HL-60 (cell line): ENCODE measurements at regions not wholly inside any gene's neighbourhood (a gene's known extent, or its start where the extent isn't known, plus 50 kb on each side); places are given as distances from the start of the nearest gene placed in this dataset.

ENCODE experiments used
- DNase-seq, 2 experiments: peaks; one replicate each; pipeline ENCODE4 v3.0.0-alpha.2; 2010 to 2020; ENCODE audit warnings: low read depth in 1 of 2, low spot score in 1 of 2
- H3K27ac ChIP-seq: fragments of 250-450 bp; sonication (Bioruptor Pico); replicated peaks from 2 replicates; pipeline ENCODE4 v1.5.1; 2020; ENCODE audit warnings: mild to moderate bottlenecking, moderate library complexity
- H3K27me3 ChIP-seq: fragments of 250-450 bp; sonication (Bioruptor Pico); 2 replicates; pipeline ENCODE4 v1.5.1; 2021; ENCODE audit warnings: mild to moderate bottlenecking, moderate library complexity; ENCODE audit not compliant: insufficient read depth, poor library complexity, severe bottlenecking
- H3K4me3 ChIP-seq: replicated peaks from 2 replicates; pipeline ENCODE4 v1.5.1; 2011; ENCODE audit warnings: mild to moderate bottlenecking, control low read depth, low read length; ENCODE audit not compliant: insufficient read depth
- CTCF ChIP-seq: IDR thresholded peaks from one replicate; pipeline ENCODE4 v1.5.1; 2011; ENCODE audit warnings: low read length, control low read depth, inconsistent platforms; ENCODE audit not compliant: insufficient read depth
- GABPA ChIP-seq: IDR thresholded peaks from 2 replicates; pipeline ENCODE4 v1.6.1; 2012; ENCODE audit warnings: low read depth
- POLR2AphosphoS5 ChIP-seq: IDR thresholded peaks from 2 replicates; pipeline ENCODE4 v1.6.1; 2012; ENCODE audit warnings: low read depth
- REST ChIP-seq: IDR thresholded peaks from 2 replicates; pipeline ENCODE4 v1.6.1; 2012; ENCODE audit warnings: low read depth; ENCODE audit not compliant: insufficient replicate concordance
- SPI1 ChIP-seq: IDR thresholded peaks from 2 replicates; pipeline ENCODE4 v1.6.1; 2012; ENCODE audit warnings: low read depth, mild to moderate bottlenecking, borderline replicate concordance

- DNase-seq, result no peak
- H3K4me3 ChIP-seq, result no peak overlapping the region
- H3K27ac ChIP-seq, result no peak overlapping the region
- no peaks in the 10 kb centered on the region for H3K27me3 ChIP-seq
- TF ChIP-seq GABPA, result no peak
- no peak for TF ChIP-seq POLR2AphosphoS5
- TF ChIP-seq REST, result no peak
- no peak for TF ChIP-seq CTCF
- TF ChIP-seq SPI1, result no peak
These were observed 64.2 kb upstream of the BLID start for GRCh38 chr11:122179961-122180834.

- H3K4me3 ChIP-seq, result no peak overlapping the region
- TF ChIP-seq SPI1, result no peak
- TF ChIP-seq GABPA, result no peak
- no peak for TF ChIP-seq REST
- TF ChIP-seq POLR2AphosphoS5, result no peak
- TF ChIP-seq CTCF, result no peak
- DNase-seq, result no peak
- H3K27ac ChIP-seq, result no peak overlapping the region
- no peaks in the 10 kb centered on the region for H3K27me3 ChIP-seq
These were observed 62.8 kb upstream of the BLID start for GRCh38 chr11:122178795-122179194.

- no peak for TF ChIP-seq POLR2AphosphoS5
- TF ChIP-seq REST, result no peak
- TF ChIP-seq SPI1, result no peak
- no peak for TF ChIP-seq CTCF
- TF ChIP-seq GABPA, result no peak
- DNase-seq, result no peak
- no peak overlapping the region for H3K4me3 ChIP-seq
- no peak overlapping the region for H3K27ac ChIP-seq
- no peaks in the 10 kb centered on the region for H3K27me3 ChIP-seq
These were observed 61.2 kb upstream of the BLID start for GRCh38 chr11:122177238-122177637.
